HG02938 (cell line): ENCODE measurements at regions not wholly inside any gene's neighbourhood (a gene's known extent, or its start where the extent isn't known, plus 50 kb on each side); places are given as distances from the start of the nearest gene placed in this dataset.

Experiments used
- ATAC-seq: cut with Tn5 transposase; IDR thresholded peaks from one replicate; pipeline ENCODE4 v1.9.1; 2021; ENCODE audit warnings: mild to moderate bottlenecking, moderate library complexity; ENCODE audit not compliant: unreplicated experiment

GRCh38 chr6:166010136-166010960 lies 157.3 kb downstream of the TBXT start:
- no peak for ATAC-seq

- no peak for ATAC-seq
Observed at GRCh38 chr6:166009385-166010031, 158.1 kb downstream of the TBXT start.

DNA sequence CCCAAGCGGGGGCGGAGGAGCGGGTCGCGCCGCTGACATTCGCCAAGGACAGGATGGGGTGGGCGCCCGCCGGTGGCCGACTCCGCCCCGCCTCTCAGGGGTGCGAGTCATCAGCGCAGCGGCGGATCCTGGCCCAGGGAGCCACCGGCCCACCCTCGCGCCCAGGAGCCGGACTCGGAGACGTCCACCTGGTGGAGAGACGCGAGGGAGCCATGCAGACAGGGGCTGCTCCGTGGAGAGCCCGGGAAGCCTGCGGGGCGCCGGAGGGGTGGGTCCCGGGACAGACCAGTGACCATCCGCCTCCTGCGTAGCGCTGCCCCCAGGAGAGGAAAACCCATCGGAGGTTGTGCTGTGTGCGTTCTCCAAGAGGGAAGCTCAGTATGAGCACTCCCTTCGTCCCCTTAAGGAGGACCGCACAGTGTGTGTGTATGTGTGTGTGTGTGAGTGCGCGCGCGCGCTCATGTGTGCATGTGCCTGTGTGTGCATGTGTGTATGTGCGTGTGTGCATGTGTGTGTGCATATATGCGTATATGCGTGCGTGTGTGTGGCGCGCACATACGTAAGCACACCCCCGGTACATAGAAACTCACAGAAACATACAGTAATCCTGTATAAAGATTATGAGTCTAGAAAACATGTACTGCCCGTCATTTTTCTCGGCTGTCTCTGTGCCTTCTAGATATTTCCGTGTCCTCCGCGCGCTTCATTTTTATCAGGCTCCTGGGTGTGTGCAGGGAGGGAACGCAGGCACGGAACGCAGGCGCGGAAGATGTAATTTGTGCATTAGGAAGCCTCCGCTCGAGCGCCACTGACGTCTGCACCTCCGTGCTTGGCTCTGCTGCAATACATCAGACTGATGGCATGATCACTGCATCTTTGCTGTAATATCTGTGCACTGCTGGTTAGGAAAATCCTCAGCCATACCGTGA lies 158.9 kb downstream of the TBXT start:
- no peak for ATAC-seq

DNA sequence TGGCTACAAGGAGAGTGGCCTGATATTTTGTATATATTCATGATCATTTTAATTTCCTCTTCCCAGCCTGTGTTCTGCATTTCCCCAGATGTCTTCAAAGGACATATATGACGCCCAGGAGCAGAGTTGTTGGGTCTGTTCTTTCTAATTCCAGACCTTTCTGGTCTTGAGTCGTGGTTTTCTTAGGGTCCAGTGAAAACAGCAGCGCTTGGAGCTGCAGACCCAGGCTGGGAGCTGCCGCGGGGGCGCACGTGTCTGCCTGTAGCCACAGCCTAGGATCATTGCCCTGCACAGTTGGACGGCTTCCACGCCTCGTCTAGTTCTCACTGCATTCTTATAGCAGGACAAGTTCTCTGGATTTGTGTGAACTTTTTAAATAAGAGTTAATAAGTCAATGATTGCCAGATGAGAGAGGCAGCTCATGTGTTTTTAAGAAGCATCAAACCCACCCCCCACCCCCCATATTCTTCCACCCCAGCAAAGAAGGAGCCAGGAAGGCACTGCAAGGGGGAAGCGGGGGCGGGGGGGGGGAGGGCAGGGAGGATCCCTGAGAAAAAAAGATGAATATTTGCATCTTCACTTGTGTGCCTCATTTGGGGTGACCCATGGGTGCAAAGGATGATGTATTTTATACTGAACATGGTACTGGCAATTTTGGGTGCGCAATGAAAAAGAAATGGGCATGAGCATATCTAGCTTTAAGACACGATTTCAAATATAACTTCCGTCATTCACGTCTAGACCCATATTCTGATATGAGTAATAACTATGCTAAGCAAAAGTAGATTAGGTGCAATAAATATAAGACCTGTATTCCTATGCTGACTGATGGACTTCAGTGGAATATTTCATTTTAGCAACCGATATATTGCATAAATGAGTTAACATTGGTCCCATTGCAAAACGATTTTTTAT lies 160.0 kb downstream of the TBXT start:
- no peak for ATAC-seq

DNA sequence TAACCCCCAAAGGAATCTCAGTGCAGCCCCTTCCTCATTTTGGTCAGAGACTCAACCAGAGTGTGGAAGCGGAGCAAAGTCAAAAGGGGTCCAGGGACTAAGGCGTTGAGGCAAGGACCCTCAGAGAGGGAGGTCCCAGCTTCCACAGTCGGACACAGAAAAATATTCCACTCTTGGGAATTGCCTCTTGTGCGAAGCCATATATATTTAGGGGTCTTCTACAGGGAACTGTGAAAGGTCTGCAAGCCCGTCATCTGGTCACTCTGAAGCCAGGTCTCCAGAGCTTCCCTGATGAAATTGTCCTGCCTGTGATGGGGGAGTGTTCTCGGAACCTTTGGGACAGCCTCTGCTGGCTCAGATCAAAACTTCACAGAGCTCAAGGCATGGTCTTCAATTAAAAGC lies 160.8 kb downstream of the TBXT start:
- no peak for ATAC-seq

- ATAC-seq, result no peak
Observed at GRCh38 chr6:166005944-166006899, 161.4 kb downstream of the TBXT start.

DNA sequence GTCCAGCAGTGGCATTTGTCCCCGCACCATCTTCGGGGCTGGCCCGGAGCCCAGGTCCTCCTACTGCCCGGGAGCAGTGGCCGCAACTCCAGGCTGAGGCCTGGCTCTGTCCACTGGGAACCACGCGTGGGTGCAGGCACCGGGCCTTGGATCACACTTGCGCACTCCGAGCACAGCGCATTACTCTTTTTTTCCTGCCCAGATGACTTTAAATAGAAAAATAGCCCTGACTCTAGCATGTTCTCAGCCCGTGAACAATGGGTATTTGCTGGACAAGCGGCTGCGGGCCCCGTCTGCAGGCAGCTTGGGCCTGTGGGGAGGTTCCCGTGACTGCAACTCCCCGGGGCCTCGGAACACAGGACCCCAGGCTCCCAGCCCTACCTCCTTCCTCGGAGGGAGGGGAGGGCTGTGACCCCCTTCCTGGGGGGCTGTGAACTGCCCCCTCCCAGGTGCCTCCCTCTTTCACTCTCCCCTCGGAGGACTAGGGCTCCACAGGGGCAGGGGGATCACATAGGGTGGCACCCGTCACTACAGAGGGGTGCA lies 162.2 kb downstream of the TBXT start:
- ATAC-seq, result no peak

DNA sequence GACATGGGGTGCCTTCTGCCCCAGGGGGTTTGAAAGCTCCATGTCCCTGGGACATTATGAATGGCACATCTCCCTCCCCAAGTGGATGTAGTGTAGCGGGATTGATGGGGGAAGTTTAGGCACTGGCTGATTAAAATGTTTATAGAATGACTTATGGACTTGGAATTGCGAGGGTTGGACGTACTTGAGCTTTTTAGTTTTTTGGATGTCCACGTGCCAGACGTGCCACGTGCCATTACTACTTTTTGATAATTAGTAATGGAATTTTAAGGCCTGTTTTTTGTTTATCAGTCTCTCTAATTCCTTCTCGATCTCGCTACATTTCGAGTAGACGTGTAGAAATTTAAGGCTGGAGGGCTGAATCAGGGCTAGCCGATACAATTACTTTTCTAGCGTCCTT lies 162.8 kb downstream of the TBXT start:
- no peak for ATAC-seq

DNA sequence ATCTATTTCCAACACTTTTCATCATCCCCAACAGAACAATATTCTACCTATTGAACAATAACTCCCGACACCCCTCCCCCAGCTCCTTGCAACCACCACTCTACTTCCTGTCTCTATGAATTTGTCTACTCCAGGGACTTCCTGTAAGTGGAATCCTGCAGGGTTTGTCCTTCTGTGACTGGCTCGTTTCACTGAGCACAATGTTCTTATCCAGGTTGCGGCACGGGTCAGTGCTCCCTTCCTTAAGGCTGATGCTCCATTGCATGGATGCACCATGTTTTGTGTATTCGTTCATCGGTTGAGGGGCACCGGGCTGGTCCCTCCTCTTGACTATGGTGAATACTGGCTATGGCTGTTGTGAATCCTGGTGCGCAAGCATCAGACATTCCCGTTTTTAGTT lies 163.2 kb downstream of the TBXT start:
- no peak for ATAC-seq

DNA sequence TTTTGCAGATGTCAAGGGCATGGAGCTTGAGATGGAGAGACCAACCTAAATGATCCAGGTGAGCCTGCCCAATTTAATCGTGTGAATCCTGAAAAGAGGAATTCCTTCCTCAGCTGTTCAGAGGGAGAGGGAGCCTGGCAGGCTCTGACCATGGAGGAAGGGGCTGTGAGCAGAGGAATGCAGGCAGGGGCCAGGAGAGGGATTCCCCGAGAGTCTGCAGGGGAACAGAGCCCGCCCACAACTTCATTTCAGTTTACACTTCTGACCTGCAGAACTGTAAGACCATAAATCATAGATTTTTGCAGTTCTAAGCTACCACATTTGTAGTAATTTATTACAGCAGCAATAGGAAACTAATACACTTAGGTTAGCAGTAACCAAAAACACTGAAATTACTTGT lies 164.1 kb downstream of the TBXT start:
- no peak for ATAC-seq

GRCh38 chr6:166001359-166001758 lies 166.3 kb downstream of the TBXT start:
- no peak for ATAC-seq

- no peak for ATAC-seq
Observed at GRCh38 chr6:165999279-165999678, 168.4 kb downstream of the TBXT start.

GRCh38 chr6:165998072-165998471 lies 169.6 kb downstream of the TBXT start:
- no peak for ATAC-seq

DNA sequence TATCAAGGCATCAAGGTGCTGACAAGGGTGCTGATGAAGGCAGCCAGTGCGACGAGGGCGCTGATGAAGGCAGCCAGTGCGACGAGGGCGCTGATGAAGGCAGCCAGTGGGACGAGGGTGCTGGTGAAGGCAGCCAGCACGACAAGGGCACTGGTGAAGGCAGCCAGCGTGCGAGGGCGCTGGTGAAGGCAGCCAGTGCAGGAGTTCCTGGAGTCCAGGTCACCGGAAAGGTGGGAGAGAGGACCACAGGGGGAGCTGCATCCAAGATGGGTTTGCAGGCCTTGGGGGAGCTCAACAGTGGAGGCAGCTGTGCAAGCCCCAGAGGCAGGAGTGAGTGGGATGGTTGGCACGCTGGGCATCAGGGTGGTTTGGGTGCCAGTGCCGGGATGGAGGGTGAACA lies 176.3 kb downstream of the TBXT start:
- no peak for ATAC-seq

DNA sequence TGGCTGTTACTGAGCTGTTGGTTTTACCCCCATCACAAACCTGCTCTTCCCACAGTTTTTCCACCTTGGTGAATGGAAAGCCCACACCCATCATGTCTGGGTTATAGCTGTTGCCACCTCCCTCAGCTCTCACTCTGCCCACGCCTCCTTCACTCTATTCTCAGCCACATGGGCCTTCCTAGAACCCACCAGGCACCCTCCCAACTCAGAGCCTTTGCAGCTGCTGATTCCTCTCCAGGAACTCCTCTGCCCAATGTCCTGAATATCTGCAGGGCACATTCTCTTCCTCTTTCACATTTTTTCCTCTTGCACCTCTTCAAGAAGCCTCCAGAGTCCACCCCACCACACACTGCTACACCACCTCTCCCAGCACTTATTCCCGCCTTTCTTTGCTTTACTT lies 177.4 kb downstream of the TBXT start:
- no peak for ATAC-seq

- no peak for ATAC-seq
Observed at GRCh38 chr6:165988757-165989456, 178.7 kb downstream of the TBXT start.

- ATAC-seq, result no peak
Observed at GRCh38 chr6:165988302-165988756, 179.3 kb downstream of the TBXT start.
